Liver (tissue), 8 donors: ENCODE measurements at regions not wholly inside any gene's neighbourhood (a gene's known extent, or its start where the extent isn't known, plus 50 kb on each side); places are given as distances from the start of the nearest gene placed in this dataset.

Experiments
- DNase-seq: peaks from one replicate; pipeline ENCODE4 v3.0.0-alpha.2; 2017; ENCODE audit warnings: low spot score
- H3K27ac ChIP-seq, 2 donors: one replicate each; pipeline ENCODE4 v1.7.0; 2013; ENCODE audit warnings: inconsistent platforms in 2 of 2, low read length in 2 of 2, control low read depth in 1 of 2, low read depth in 1 of 2, mild to moderate bottlenecking in 1 of 2
- H3K27me3 ChIP-seq, 4 donors: one replicate each; pipeline versions ENCODE4 v1.6.1 to v1.7.0; 2013; ENCODE audit warnings: low read length in 3 of 4, inconsistent platforms in 1 of 4, mild to moderate bottlenecking in 1 of 4, moderate library complexity in 1 of 4; ENCODE audit not compliant: control insufficient read depth in 4 of 4, insufficient read depth in 4 of 4
- H3K36me3 ChIP-seq, 4 donors: one replicate each; pipeline versions ENCODE4 v1.6.1 to v1.7.0; 2013; ENCODE audit warnings: low read length in 3 of 4, mild to moderate bottlenecking in 3 of 4, low read depth in 1 of 4, moderate library complexity in 1 of 4; ENCODE audit not compliant: control insufficient read depth in 4 of 4, insufficient read depth in 3 of 4
- H3K4me1 ChIP-seq, 4 donors: one replicate each; pipeline versions ENCODE4 v1.6.1 to v1.7.0; 2013; ENCODE audit warnings: low read length in 3 of 4, mild to moderate bottlenecking in 3 of 4, moderate library complexity in 1 of 4; ENCODE audit not compliant: control insufficient read depth in 4 of 4, insufficient read depth in 4 of 4
- H3K4me3 ChIP-seq, 3 donors: one replicate each; pipeline versions ENCODE4 v1.6.1 to v1.7.0; 2013; ENCODE audit warnings: low read length in 3 of 3, control low read depth in 1 of 3, low read depth in 1 of 3, mild to moderate bottlenecking in 1 of 3
- H3K9ac ChIP-seq, 2 donors: one replicate each; pipeline ENCODE4 v1.7.0; 2013; ENCODE audit warnings: low read length in 2 of 2, mild to moderate bottlenecking in 2 of 2, moderate library complexity in 2 of 2, control low read depth in 1 of 2, low read depth in 1 of 2
- H3K9me3 ChIP-seq, 4 donors: one replicate each; pipeline versions ENCODE4 v1.6.1 to v1.7.0; 2013; ENCODE audit warnings: low read length in 3 of 4; ENCODE audit not compliant: control insufficient read depth in 4 of 4
- FOXA1 ChIP-seq: IDR thresholded peaks from 2 replicates; pipeline ENCODE4 v1.6.1; 2016; ENCODE audit warnings: antibody characterized with exemption
- HNF4G ChIP-seq: IDR thresholded peaks from 2 replicates; pipeline ENCODE4 v1.6.1; 2016; ENCODE audit warnings: antibody characterized with exemption
- NR2F2 ChIP-seq: IDR thresholded peaks from 2 replicates; pipeline ENCODE4 v1.6.1; 2016; ENCODE audit warnings: antibody characterized with exemption
- RXRA ChIP-seq, 2 donors: IDR thresholded peaks; 2 replicates each; pipeline ENCODE4 v1.6.1; 2017 to 2018; ENCODE audit warnings: antibody characterized with exemption in 2 of 2, mild to moderate bottlenecking in 1 of 2
- SP1 ChIP-seq: IDR thresholded peaks from 2 replicates; pipeline ENCODE4 v1.6.1; 2018; ENCODE audit warnings: antibody characterized with exemption, mild to moderate bottlenecking
- TAF1 ChIP-seq: conservative IDR thresholded peaks from 2 replicates; pipeline ENCODE4 v1.6.1; 2016; ENCODE audit warnings: antibody characterized with exemption, mild to moderate bottlenecking
- YY1 ChIP-seq: IDR thresholded peaks from 2 replicates; pipeline ENCODE4 v1.6.1; 2016; ENCODE audit warnings: antibody characterized with exemption, mild to moderate bottlenecking
- whole genome bisulfite sequencing: extraction: QIAGEN DNeasy Blood & Tissue Kit; methylation state at CpG from one replicate; pipeline ENCODE4 v1.1.7; 2013; 5-methylcytosine and 5-hydroxymethylcytosine counted together
- TF ChIP-seq, protein P1 (sequence below): IDR thresholded peaks from 2 replicates; pipeline ENCODE4 v1.6.1; 2016; ENCODE audit warnings: antibody characterized with exemption
- TF ChIP-seq, protein P2 (sequence below): IDR thresholded peaks from 2 replicates; pipeline ENCODE4 v1.6.1; 2016; ENCODE audit warnings: antibody characterized with exemption, mild to moderate bottlenecking
- TF ChIP-seq, protein P3 (sequence below): IDR thresholded peaks from 2 replicates; pipeline ENCODE4 v1.6.1; 2016; ENCODE audit warnings: antibody characterized with exemption
- TF ChIP-seq, protein P4 (sequence below): fragments of 150-350 bp; IDR thresholded peaks from 2 replicates; pipeline ENCODE4 v1.5.1; 2017; ENCODE audit warnings: improper control_type of control experiment, low read depth, low read length; ENCODE audit not compliant: missing input control
- TF ChIP-seq, protein P5 (sequence below): IDR thresholded peaks from 2 replicates; pipeline ENCODE4 v1.6.1; 2016; ENCODE audit warnings: antibody characterized with exemption
- donor health status: healthy.
- donor health status: healthy.
- donor health status: healthy.
- donor health status: healthy.
- donor health status: healthy.

DNA sequence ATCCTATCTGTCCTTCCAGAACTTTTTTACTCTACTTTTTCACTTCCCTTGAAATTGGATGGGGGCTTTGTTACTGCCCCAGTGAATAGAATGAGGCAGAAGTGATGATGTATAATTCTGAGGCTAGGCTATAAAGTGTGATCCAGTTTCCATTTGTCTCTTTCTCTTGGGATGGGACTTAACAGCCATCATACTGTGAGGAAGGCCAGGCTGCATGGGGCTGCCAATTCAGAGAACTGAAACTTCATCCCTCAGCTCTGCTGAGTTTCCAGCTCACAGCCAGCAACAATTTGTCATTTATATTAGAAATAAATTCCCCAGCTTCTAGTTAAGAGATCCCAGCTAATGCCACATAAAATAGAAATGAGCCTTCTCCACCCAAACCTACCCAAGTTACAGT is 504.0 kb upstream of the TGFBR2 start:
- TF ChIP-seq HNF4G (no peak), TAF1 (no peak), SP1 (no peak), NR2F2 (no peak), YY1 (no peak)
- TF ChIP-seq, protein P1, sequence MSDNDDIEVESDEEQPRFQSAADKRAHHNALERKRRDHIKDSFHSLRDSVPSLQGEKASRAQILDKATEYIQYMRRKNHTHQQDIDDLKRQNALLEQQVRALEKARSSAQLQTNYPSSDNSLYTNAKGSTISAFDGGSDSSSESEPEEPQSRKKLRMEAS: no peak
- TF ChIP-seq, protein P2, sequence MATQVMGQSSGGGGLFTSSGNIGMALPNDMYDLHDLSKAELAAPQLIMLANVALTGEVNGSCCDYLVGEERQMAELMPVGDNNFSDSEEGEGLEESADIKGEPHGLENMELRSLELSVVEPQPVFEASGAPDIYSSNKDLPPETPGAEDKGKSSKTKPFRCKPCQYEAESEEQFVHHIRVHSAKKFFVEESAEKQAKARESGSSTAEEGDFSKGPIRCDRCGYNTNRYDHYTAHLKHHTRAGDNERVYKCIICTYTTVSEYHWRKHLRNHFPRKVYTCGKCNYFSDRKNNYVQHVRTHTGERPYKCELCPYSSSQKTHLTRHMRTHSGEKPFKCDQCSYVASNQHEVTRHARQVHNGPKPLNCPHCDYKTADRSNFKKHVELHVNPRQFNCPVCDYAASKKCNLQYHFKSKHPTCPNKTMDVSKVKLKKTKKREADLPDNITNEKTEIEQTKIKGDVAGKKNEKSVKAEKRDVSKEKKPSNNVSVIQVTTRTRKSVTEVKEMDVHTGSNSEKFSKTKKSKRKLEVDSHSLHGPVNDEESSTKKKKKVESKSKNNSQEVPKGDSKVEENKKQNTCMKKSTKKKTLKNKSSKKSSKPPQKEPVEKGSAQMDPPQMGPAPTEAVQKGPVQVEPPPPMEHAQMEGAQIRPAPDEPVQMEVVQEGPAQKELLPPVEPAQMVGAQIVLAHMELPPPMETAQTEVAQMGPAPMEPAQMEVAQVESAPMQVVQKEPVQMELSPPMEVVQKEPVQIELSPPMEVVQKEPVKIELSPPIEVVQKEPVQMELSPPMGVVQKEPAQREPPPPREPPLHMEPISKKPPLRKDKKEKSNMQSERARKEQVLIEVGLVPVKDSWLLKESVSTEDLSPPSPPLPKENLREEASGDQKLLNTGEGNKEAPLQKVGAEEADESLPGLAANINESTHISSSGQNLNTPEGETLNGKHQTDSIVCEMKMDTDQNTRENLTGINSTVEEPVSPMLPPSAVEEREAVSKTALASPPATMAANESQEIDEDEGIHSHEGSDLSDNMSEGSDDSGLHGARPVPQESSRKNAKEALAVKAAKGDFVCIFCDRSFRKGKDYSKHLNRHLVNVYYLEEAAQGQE: no peak
- TF ChIP-seq, protein P3, sequence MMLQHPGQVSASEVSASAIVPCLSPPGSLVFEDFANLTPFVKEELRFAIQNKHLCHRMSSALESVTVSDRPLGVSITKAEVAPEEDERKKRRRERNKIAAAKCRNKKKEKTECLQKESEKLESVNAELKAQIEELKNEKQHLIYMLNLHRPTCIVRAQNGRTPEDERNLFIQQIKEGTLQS: no peak
- Histone ChIP-seq H3K4me3 (no peak overlapping the region), H3K9me3 (no peaks in the 10 kb centered on the region), H3K27me3 (no peaks in the 10 kb centered on the region), H3K36me3 (no peaks in the 10 kb centered on the region), H3K9ac (no peak overlapping the region), H3K4me1 (no peaks in the 10 kb centered on the region), H3K27ac (no peak overlapping the region)
- no peak for DNase-seq

DNA sequence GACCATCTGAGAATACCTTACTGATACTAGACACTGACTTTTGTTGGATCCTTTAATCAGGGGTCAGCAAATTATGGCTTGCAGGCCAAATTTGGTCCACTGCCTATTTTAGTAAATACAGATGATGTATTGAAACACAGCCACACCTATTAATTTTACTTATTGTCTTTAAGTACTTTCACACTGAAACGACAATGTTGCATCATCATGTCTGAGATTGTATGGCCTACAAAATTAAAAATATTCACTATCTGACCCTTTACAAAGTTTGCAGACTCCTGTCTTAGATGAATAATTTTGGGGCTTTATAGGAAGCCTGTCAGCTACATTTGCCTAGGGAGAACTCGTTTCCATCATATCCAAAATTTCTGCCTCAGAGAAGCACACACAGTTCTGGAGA is 503.2 kb upstream of the TGFBR2 start:
- no peaks in the 10 kb centered on the region for H3K36me3 ChIP-seq
- TF ChIP-seq FOXA1: no peak
- TF ChIP-seq, protein P3: no peak
- TF ChIP-seq, protein P4, sequence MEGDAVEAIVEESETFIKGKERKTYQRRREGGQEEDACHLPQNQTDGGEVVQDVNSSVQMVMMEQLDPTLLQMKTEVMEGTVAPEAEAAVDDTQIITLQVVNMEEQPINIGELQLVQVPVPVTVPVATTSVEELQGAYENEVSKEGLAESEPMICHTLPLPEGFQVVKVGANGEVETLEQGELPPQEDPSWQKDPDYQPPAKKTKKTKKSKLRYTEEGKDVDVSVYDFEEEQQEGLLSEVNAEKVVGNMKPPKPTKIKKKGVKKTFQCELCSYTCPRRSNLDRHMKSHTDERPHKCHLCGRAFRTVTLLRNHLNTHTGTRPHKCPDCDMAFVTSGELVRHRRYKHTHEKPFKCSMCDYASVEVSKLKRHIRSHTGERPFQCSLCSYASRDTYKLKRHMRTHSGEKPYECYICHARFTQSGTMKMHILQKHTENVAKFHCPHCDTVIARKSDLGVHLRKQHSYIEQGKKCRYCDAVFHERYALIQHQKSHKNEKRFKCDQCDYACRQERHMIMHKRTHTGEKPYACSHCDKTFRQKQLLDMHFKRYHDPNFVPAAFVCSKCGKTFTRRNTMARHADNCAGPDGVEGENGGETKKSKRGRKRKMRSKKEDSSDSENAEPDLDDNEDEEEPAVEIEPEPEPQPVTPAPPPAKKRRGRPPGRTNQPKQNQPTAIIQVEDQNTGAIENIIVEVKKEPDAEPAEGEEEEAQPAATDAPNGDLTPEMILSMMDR: no peak
- TF ChIP-seq, protein P1: no peak
- TF ChIP-seq, protein P5, sequence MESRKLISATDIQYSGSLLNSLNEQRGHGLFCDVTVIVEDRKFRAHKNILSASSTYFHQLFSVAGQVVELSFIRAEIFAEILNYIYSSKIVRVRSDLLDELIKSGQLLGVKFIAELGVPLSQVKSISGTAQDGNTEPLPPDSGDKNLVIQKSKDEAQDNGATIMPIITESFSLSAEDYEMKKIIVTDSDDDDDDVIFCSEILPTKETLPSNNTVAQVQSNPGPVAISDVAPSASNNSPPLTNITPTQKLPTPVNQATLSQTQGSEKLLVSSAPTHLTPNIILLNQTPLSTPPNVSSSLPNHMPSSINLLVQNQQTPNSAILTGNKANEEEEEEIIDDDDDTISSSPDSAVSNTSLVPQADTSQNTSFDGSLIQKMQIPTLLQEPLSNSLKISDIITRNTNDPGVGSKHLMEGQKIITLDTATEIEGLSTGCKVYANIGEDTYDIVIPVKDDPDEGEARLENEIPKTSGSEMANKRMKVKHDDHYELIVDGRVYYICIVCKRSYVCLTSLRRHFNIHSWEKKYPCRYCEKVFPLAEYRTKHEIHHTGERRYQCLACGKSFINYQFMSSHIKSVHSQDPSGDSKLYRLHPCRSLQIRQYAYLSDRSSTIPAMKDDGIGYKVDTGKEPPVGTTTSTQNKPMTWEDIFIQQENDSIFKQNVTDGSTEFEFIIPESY: no peak
- no peak for TF ChIP-seq SP1
- no peak for TF ChIP-seq RXRA (IDR thresholded peaks at IDR 0.05)
- H3K27me3 ChIP-seq: no peaks in the 10 kb centered on the region
- no peak overlapping the region for H3K4me3 ChIP-seq
- DNase-seq: no peak
- no peak overlapping the region for H3K9ac ChIP-seq
- no peak overlapping the region for H3K27ac ChIP-seq
- no peaks in the 10 kb centered on the region for H3K9me3 ChIP-seq
- WGBS: 82% methylated on average over 2 of the region's 2 CpGs
- H3K4me1 ChIP-seq: no peaks in the 10 kb centered on the region
